Activated CD4-positive, alpha-beta T cell treated with anti-CD3 and anti-CD28 coated beads for 36 hours (primary cell): ENCODE measurements at regions not wholly inside any gene's neighbourhood (a gene's known extent, or its start where the extent isn't known, plus 50 kb on each side); places are given as distances from the start of the nearest gene placed in this dataset.
"Not testable (repeated sequence)": the region's sequence is repeated elsewhere in the genome, so short reads cannot be mapped to it uniquely, and the experiment has no call there.

Experiments used
- ATAC-seq: fragments of 200-7000 bp; cut with Tn5 transposase; one replicate; pipeline ENCODE4 v1.10.0; 2021; ENCODE audit warnings: mild to moderate bottlenecking, moderate library complexity
- CTCF ChIA-PET: fragments of 350-600 bp; sonication (Branson Sonifier 250); formaldehyde crosslinking; loops from one replicate; lab custom pipeline; 2021; ENCODE audit warnings: antibody characterized with exemption; lab: Charles Lee
- POLR2A ChIA-PET: fragments of 350-600 bp; sonication (Branson Sonifier 250); formaldehyde crosslinking; loops from one replicate; lab custom pipeline; 2021; ENCODE audit warnings: antibody characterized with exemption, inconsistent platforms; lab: Charles Lee
- DNase-seq: peaks from one replicate; pipeline ENCODE4 v3.0.0-alpha.2; 2020
- H3K27ac Mint-ChIP-seq: one replicate; pipeline ENCODE4 v1.8.0; 2021; ENCODE audit warnings: mixed read lengths
- H3K27me3 Mint-ChIP-seq: one replicate; pipeline ENCODE4 v1.8.0; 2021; ENCODE audit warnings: mixed read lengths
- H3K36me3 Mint-ChIP-seq: one replicate; pipeline ENCODE4 v1.8.0; 2021; ENCODE audit warnings: low read depth, mixed read lengths
- H3K4me1 Mint-ChIP-seq: one replicate; pipeline ENCODE4 v1.8.0; 2021; ENCODE audit warnings: mixed read lengths
- H3K4me3 Mint-ChIP-seq: one replicate; pipeline ENCODE4 v1.8.0; 2021; ENCODE audit warnings: mild to moderate bottlenecking, moderate library complexity, mixed read lengths
- H3K9me3 Mint-ChIP-seq: one replicate; pipeline ENCODE4 v1.8.0; 2021; ENCODE audit warnings: low read depth, mixed read lengths
- intact Hi-C, 2 experiments: fragments of 100-400 bp; cut with DNase I in 1 of 2; cut with micrococcal nuclease in 1 of 2; formaldehyde crosslinking; loops; one replicate each; pipeline versions ENCODE4 v1.14.2 to v1.15.1; 2022 to 2024; cut with DNase I, micrococcal nuclease

- CTCF ChIA-PET: interaction anchor here (0.6 to 0.9 kb wide), 2 partner anchors 116 to 176 kb away, joined by 3 read pairs; no protein-coding TSS in a partner anchor
- no peaks in the 10 kb centered on the region for H3K9me3 Mint-ChIP-seq
- H3K36me3 Mint-ChIP-seq: no peaks in the 10 kb centered on the region
- DNase-seq (no peak), ATAC-seq (no peak)
- H3K4me1 Mint-ChIP-seq: no peaks in the 10 kb centered on the region
- POLR2A ChIA-PET: no interaction called here
- intact Hi-C loops: no loop called here
- H3K27me3 Mint-ChIP-seq: peaks cover 15% of the 10 kb centered on the region
- H3K4me3 Mint-ChIP-seq: no peak overlapping the region
- H3K27ac Mint-ChIP-seq: no peak overlapping the region
Measured at GRCh38 chr2:175806570-175806969, 195.5 kb downstream of the LNPK start.

GRCh38 chr2:175806125-175806490 is 196.0 kb downstream of the LNPK start:
- CTCF ChIA-PET: interaction anchor here (0.6 kb wide), 1 partner anchor 177 kb away, joined by 3 read pairs; no protein-coding TSS in a partner anchor
- peaks cover 15% of the 10 kb centered on the region for H3K27me3 Mint-ChIP-seq
- DNase-seq (no peak), ATAC-seq (no peak)
- POLR2A ChIA-PET: no interaction called here
- no peaks in the 10 kb centered on the region for H3K4me1 Mint-ChIP-seq
- intact Hi-C loops: no loop called here
- no peak overlapping the region for H3K27ac Mint-ChIP-seq
- H3K9me3 Mint-ChIP-seq: no peaks in the 10 kb centered on the region
- H3K4me3 Mint-ChIP-seq: no peak overlapping the region
- no peaks in the 10 kb centered on the region for H3K36me3 Mint-ChIP-seq

GRCh38 chr2:175805442-175806124 is 196.5 kb downstream of the LNPK start:
- no peak overlapping the region for H3K4me3 Mint-ChIP-seq
- no peaks in the 10 kb centered on the region for H3K4me1 Mint-ChIP-seq
- peaks cover 15% of the 10 kb centered on the region for H3K27me3 Mint-ChIP-seq
- H3K9me3 Mint-ChIP-seq: no peaks in the 10 kb centered on the region
- intact Hi-C loops: no loop called here
- POLR2A ChIA-PET: no interaction called here
- ATAC-seq (no peak), DNase-seq (no peak)
- no peak overlapping the region for H3K27ac Mint-ChIP-seq
- no peaks in the 10 kb centered on the region for H3K36me3 Mint-ChIP-seq
- CTCF ChIA-PET: no interaction called here

- H3K9me3 Mint-ChIP-seq: no peaks in the 10 kb centered on the region
- H3K36me3 Mint-ChIP-seq: no peaks in the 10 kb centered on the region
- intact Hi-C loops: no loop called here
- H3K27me3 Mint-ChIP-seq: peaks cover 12% of the 10 kb centered on the region
- no peak overlapping the region for H3K4me3 Mint-ChIP-seq
- H3K27ac Mint-ChIP-seq: no peak overlapping the region
- POLR2A ChIA-PET: no interaction called here
- ATAC-seq (no peak), DNase-seq (no peak)
- CTCF ChIA-PET: no interaction called here
- H3K4me1 Mint-ChIP-seq: no peaks in the 10 kb centered on the region
Measured at GRCh38 chr2:175804122-175804521, 197.9 kb downstream of the LNPK start.

GRCh38 chr2:175796422-175796821 is 205.6 kb downstream of the LNPK start:
- H3K27ac Mint-ChIP-seq, ATAC-seq, DNase-seq, H3K36me3 Mint-ChIP-seq, H3K4me1 Mint-ChIP-seq, CTCF ChIA-PET, intact Hi-C loops, H3K27me3 Mint-ChIP-seq, H3K4me3 Mint-ChIP-seq, POLR2A ChIA-PET: not testable (repeated sequence)
- H3K9me3 Mint-ChIP-seq: peaks cover 15% of the 10 kb centered on the region

- no peak for ATAC-seq
- DNase-seq: no peak
- Mint-ChIP-seq H3K4me3 (no peak overlapping the region), H3K27ac (no peak overlapping the region), H3K4me1 (no peaks in the 10 kb centered on the region), H3K36me3 (no peaks in the 10 kb centered on the region), H3K27me3 (no peaks in the 10 kb centered on the region), H3K9me3 (peaks cover 15% of the 10 kb centered on the region)
- intact Hi-C loops: no loop called here
- CTCF ChIA-PET: no interaction called here
- POLR2A ChIA-PET: no interaction called here
Measured at GRCh38 chr2:175793648-175794047, 208.4 kb downstream of the LNPK start.

GRCh38 chr2:175792881-175793280 is 209.2 kb downstream of the LNPK start:
- ChIA-PET CTCF (no interaction called here), POLR2A (no interaction called here)
- no peaks in the 10 kb centered on the region for H3K36me3 Mint-ChIP-seq
- no peak for DNase-seq
- H3K27ac Mint-ChIP-seq: no peak overlapping the region
- H3K4me3 Mint-ChIP-seq: no peak overlapping the region
- no peaks in the 10 kb centered on the region for H3K4me1 Mint-ChIP-seq
- intact Hi-C loops: no loop called here
- peaks cover 14% of the 10 kb centered on the region for H3K9me3 Mint-ChIP-seq
- no peak for ATAC-seq
- peaks cover 2% of the 10 kb centered on the region for H3K27me3 Mint-ChIP-seq

GRCh38 chr2:175792199-175792598 is 209.9 kb downstream of the LNPK start:
- H3K36me3 Mint-ChIP-seq: no peaks in the 10 kb centered on the region
- no peaks in the 10 kb centered on the region for H3K4me1 Mint-ChIP-seq
- no peak overlapping the region for H3K27ac Mint-ChIP-seq
- ChIA-PET CTCF (interaction anchor here (0.8 kb wide), 1 partner anchor 208 kb away, joined by 3 read pairs; no protein-coding TSS in a partner anchor), POLR2A (no interaction called here)
- no peak overlapping the region for H3K4me3 Mint-ChIP-seq
- peaks cover 5% of the 10 kb centered on the region for H3K27me3 Mint-ChIP-seq
- peaks cover 12% of the 10 kb centered on the region for H3K9me3 Mint-ChIP-seq
- DNase-seq (no peak), ATAC-seq (no peak)
- intact Hi-C loops: no loop called here

GRCh38 chr2:175786471-175787124 is 215.5 kb downstream of the LNPK start:
- POLR2A ChIA-PET: no interaction called here
- no peak overlapping the region for H3K27ac Mint-ChIP-seq
- no peak for DNase-seq
- no peak overlapping the region for H3K4me3 Mint-ChIP-seq
- H3K4me1 Mint-ChIP-seq: no peaks in the 10 kb centered on the region
- CTCF ChIA-PET: interaction anchor here (0.6 kb wide), 1 partner anchor 896 kb away, joined by 3 read pairs; no protein-coding TSS in a partner anchor
- H3K36me3 Mint-ChIP-seq: no peaks in the 10 kb centered on the region
- intact Hi-C loops: no loop called here
- no peaks in the 10 kb centered on the region for H3K9me3 Mint-ChIP-seq
- ATAC-seq: no peak
- H3K27me3 Mint-ChIP-seq: peaks cover 10% of the 10 kb centered on the region

GRCh38 chr2:175777337-175777736 is 224.7 kb downstream of the LNPK start:
- H3K27ac Mint-ChIP-seq, DNase-seq, H3K4me1 Mint-ChIP-seq, CTCF ChIA-PET, H3K36me3 Mint-ChIP-seq, POLR2A ChIA-PET, H3K9me3 Mint-ChIP-seq, intact Hi-C loops, H3K4me3 Mint-ChIP-seq, ATAC-seq: not testable (repeated sequence)
- H3K27me3 Mint-ChIP-seq: peaks cover 14% of the 10 kb centered on the region

- ATAC-seq (no peak), DNase-seq (no peak)
- Mint-ChIP-seq H3K4me1 (no peaks in the 10 kb centered on the region), H3K27me3 (peaks cover 2% of the 10 kb centered on the region), H3K36me3 (no peaks in the 10 kb centered on the region), H3K4me3 (no peak overlapping the region), H3K9me3 (no peaks in the 10 kb centered on the region), H3K27ac (no peak overlapping the region)
- intact Hi-C loops: no loop called here
- ChIA-PET CTCF (no interaction called here), POLR2A (no interaction called here)
Measured at GRCh38 chr2:175769200-175769599, 232.9 kb downstream of the LNPK start.

GRCh38 chr2:175766880-175767279 is 235.2 kb downstream of the LNPK start:
- ATAC-seq: no peak
- no peaks in the 10 kb centered on the region for H3K9me3 Mint-ChIP-seq
- no peaks in the 10 kb centered on the region for H3K36me3 Mint-ChIP-seq
- intact Hi-C loops: no loop called here
- CTCF ChIA-PET: interaction anchor here (0.6 kb wide), 1 partner anchor 247 kb away, joined by 4 read pairs; no protein-coding TSS in a partner anchor
- H3K4me3 Mint-ChIP-seq: no peak overlapping the region
- DNase-seq: no peak
- H3K4me1 Mint-ChIP-seq: no peaks in the 10 kb centered on the region
- H3K27me3 Mint-ChIP-seq: no peaks in the 10 kb centered on the region
- H3K27ac Mint-ChIP-seq: no peak overlapping the region
- POLR2A ChIA-PET: no interaction called here
